GM18909 (cell line): ENCODE measurements at regions not wholly inside any gene's neighbourhood (a gene's known extent, or its start where the extent isn't known, plus 50 kb on each side); places are given as distances from the start of the nearest gene placed in this dataset.

Source experiments
- ATAC-seq: cut with Tn5 transposase; IDR thresholded peaks from one replicate; pipeline ENCODE4 v1.9.1; 2021; ENCODE audit warnings: mild to moderate bottlenecking; ENCODE audit not compliant: unreplicated experiment, poor library complexity

DNA sequence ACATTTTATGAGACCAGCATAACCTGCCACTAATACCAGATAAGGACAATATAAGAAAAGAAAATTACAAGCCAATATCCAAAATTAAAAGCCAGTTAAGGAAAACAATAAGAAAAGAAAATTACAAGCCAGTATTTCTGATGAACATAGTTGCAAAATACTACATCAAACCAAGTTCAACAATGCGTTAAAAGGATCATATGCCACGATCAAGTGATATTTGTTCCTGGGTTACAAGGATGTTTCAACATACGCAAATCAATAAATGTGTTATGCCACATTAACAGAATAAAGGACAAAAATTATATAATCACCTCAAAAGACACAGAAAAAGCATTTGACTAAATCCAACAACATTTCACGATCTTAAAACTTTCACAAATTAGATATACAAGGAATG is 431.9 kb downstream of the ELAVL2 start:
- no peak for ATAC-seq

DNA sequence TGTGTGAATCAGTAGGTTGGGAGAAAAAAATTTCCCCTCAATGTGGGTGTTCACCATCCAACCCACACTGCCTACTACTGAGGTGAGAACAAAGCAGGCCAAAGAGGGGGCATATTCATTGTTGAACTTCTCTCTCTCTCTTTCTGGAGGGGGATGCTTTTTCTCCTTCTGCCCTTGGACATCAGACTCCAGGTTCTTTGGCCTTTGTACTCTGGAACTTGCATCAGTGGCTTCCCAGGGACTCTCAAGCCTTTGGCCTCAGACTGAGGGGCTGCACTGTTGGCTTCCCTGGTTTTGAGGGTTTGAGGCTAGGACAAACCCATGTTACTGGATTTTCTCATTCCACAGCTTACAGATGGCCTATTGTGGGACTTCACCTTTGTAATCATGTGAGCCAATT is 417.2 kb downstream of the ELAVL2 start:
- ATAC-seq, result no peak

DNA sequence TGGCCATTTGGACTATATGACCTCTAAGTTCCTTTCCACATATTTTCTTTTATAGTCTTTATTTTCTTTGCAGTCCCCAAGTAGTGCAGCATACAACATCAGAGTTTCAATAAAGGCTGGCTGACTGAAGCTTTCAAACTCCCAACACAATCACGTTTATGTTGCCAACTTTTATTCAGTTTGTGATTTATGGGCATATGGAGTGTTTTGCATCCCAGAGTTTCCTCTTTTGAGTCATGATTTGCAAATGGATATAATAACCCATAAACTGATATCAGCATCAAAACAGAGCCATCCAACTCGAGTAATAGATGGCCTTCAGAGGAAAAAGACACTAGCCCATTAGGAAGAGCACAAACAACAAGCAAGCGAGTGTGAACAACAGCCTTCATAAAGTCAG is 414.0 kb downstream of the ELAVL2 start:
- no peak for ATAC-seq

DNA sequence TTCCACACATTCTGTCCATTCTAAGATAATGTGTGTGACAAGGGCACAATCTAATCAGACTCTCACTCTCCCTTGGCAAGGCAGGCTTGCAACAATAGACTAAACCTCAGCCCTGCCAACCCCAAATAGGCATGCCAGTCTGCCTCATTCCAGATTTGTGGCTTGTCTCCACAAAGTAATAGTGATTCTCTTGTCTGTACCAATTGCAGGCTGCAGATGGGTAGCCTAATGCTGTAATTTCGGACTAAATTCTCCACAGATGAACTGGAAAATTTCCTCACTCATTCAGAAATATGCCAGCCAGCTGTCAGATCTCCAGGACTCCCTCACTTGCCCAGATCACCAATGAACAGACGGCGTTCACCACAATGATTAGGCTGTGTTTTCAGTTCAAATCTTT is 413.6 kb downstream of the ELAVL2 start:
- ATAC-seq, result no peak

- no peak for ATAC-seq
Observed at GRCh38 chr9:23413541-23413940, 412.5 kb downstream of the ELAVL2 start.

DNA sequence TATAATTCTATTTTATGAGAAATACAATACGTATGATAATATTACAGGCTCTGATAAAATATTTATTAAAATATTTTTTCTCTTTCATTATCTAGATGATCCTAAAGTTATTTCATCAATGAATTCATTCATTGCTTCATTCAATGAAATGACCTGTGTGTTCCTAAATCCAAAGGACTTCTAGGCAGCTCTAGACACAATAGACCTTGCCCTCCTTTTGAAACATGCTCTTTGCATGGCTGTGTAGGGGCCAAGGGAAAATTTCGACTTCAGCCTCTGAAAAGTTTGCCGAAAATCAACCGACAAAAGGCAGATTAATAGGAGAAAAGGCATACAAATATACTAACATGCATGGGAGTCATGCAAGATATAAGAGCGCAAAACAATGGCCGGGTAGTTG is 402.0 kb downstream of the ELAVL2 start:
- no peak for ATAC-seq

DNA sequence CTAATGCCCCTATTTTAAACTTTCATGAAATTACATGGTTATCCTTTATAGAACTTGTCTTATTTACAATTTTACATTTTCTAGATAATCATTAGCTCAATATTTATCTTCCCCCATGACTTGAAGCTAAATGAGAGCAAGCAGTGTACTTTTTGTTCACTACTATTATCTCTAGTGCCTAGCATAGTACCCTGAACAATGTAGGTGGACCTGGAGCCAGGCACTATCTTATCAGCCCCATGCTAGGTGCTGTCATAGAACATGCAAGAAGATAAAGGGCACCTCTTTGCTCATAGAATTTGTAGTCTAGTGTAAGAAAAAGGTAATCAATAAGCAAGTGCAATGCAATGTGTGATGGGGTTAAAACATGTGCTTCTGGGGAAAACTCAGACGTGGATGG is 399.9 kb downstream of the ELAVL2 start:
- ATAC-seq, result no peak

GRCh38 chr9:23431459-23431858 is 394.6 kb downstream of the ELAVL2 start:
- no peak for ATAC-seq

DNA sequence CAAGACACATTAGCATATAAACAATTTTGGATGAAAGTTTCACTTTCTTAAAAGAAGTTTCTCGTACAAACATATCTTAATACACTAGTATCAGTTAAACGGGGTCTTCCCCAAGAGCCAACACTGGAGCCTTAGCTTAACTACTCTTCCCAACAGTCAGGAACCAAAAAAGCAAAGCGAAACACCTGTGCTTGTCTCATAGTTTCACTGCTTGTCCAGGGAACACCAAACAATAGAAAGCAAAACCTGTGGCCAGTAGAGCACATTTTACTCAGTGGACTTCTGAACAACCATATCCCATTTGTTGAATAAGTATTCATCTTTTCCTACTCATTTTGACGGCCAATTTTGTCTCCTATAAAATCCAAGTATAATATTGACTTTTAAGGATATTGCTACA is 391.4 kb downstream of the ELAVL2 start:
- no peak for ATAC-seq

- ATAC-seq, result no peak
Observed at GRCh38 chr9:23438299-23438907, 387.6 kb downstream of the ELAVL2 start.

- ATAC-seq, result no peak
Observed at GRCh38 chr9:23441275-23441674, 384.8 kb downstream of the ELAVL2 start.

GRCh38 chr9:23444658-23445057 is 381.4 kb downstream of the ELAVL2 start:
- no peak for ATAC-seq

GRCh38 chr9:23447166-23447565 is 378.9 kb downstream of the ELAVL2 start:
- ATAC-seq, result no peak

DNA sequence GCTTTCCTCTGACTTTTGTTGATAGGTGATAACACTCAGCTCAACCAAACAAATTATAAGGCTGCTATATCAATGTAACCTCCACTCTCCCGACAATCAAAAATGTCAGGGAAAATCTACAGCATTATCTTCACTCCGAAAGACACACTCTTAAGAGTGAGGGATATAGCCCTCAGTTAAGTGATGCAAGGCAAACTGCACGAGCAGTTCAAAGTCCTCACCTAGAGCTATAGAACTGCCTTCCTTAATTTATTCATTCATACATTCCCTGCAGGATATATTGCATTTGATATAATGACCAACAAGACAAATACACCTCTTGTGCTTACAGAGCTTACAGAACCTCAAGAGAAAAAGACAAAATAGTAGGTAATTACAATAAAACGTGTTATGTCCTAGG is 378.1 kb downstream of the ELAVL2 start:
- no peak for ATAC-seq

DNA sequence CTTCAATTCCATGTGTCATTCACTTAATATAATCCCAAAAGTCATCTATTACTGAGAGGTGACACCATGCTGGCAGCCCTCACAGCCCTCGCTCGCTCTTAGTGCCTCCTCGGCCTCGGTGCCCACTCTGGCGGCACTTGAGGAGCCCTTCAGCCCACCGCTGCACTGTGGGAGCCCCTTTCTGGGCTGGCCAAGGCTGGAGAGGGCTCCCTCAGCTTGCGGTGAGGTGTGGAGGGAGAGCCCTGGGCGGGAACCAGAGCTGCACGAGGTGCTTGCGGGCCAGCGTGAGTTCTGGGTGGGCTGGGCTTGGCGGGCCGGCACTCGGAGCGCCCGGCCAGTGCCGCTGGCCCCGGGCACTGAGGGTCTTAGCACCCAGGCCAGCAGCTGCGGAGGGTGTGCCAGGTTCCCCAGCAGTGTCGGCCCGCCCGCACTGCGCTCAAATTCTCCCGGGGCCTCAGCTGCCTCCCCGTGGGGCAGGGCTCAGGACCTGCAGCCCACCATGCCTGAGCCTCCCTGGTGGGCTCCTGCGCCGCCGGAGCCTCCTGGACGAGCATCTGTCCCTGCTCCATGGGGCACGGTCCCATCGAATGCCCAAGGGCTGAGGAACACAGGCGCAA is 374.1 kb downstream of the ELAVL2 start:
- ATAC-seq, result no peak

DNA sequence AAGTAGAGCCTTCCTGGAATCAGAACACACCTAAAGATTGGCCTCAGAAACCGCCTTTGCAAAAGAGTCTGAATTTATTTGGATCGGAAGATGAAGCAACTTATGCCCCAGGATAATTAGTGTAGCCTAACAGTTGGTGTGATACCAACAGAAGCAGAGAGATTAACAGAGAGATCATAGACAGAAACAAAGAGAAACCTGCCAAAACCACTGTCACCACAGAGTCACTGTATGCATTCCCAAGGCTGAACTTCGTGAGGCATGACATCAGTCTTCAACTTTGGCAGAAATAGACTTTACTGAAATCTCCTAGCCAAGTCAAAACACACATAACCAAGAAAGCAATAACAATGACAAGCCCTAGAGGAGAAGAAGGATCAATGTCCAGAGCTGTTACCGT is 361.8 kb downstream of the ELAVL2 start:
- no peak for ATAC-seq

DNA sequence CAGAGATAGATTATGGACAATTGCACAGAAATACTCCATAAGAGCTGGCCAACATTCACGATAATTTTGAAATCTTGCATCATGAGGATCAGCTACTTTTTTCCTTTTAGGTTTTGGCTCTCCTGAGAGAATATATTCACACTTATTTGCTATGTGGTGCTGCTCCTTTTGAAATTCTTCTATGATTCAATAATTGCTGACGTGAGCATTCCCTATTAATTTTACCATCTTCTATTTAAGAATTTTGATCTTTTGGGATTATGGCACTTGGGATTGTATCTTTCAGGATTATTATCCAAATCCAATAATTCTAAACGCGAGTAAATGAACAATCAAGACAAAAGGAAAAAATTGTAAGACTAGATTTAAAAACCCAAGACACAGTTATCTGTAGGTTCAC is 358.8 kb downstream of the ELAVL2 start:
- no peak for ATAC-seq

DNA sequence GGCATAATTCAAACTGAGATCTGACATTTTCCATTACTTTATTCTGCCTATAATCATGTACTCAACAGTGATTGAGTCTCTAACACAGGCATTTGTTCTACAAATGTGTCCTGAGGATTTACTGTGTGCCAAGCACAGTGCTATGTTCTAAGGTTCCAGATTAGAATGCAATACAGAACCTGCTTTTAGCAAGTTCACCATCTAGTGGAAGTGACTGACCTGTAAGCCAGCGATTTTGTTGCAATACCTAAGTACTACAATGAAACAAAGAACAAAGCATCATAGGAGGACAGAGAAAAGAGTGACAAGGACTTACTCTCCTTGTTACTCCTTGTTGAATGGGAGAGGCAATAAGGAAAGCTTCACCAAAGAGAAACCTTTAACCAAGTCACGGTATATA is 348.1 kb downstream of the ELAVL2 start:
- no peak for ATAC-seq

GRCh38 chr9:23483566-23483965 is 342.5 kb downstream of the ELAVL2 start:
- ATAC-seq, result no peak

DNA sequence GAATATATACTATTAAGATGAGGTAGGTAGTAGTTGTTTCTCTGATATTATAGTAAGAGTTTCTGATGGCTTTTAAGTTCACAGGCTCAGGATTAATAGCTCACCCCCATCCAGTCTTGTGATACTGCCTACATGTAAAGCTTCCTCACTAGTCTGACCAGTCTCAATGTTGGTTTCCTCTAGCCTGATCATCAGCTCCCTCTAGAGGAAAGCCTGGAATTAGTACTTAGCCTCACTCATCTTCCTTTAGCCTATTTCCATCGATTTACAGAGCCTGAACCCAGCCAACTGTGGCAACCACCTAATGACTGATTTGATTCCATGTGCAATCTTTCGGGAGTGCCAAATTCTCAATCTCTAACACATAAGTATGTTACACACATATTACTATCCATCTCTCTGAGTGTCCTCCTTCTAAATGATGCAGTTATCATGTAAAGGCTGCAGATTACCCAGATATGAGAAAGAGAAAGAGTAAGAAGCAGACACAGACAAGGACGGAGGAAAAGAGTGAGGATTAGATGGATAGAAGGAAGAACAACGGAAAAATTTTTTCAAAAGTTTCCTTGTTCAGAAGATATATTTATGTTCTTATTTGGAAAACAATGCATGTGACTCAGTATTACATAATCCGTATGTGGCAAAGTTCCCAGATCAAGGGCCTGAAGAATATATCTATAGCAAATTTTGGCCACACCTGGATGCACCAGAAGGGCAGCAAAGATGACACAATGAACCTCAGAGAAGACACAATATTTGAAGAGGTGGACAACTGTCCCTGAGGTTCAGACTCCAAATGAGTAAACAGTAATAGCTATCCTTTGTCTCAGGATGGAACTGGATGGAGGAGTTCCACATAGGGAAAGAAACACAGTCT is 333.7 kb downstream of the ELAVL2 start:
- ATAC-seq, result no peak

DNA sequence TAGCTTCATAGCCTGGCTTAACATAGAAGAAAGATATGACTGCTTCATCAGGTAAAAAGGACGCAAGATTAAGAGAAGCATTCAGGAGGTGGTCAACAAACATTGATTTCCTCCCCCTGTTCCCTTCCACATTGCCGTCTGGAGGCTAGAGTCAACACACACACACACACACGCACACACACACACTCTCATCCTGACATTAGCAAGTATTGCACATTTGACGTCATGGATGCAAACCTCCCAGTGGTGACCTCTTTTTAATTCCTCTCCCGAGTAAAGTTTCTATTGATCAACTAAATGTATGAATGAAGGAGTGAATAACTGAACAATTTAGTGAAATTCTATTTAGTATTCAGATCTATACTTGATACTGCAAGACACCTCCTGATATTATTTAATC is 332.8 kb downstream of the ELAVL2 start:
- ATAC-seq, result no peak
